G401.6 (cell line): ENCODE measurements at regions not wholly inside any gene's neighbourhood (a gene's known extent, or its start where the extent isn't known, plus 50 kb on each side); places are given as distances from the start of the nearest gene placed in this dataset.
"Not testable (repeated sequence)": the region's sequence is repeated elsewhere in the genome, so short reads cannot be mapped to it uniquely, and the experiment has no call there.

Experiments used
- FAIRE-seq: peaks from 2 replicates; lab custom pipeline; 2012; peaks lifted over from hg19 to GRCh38; lab: Jason Lieb, UNC

DNA sequence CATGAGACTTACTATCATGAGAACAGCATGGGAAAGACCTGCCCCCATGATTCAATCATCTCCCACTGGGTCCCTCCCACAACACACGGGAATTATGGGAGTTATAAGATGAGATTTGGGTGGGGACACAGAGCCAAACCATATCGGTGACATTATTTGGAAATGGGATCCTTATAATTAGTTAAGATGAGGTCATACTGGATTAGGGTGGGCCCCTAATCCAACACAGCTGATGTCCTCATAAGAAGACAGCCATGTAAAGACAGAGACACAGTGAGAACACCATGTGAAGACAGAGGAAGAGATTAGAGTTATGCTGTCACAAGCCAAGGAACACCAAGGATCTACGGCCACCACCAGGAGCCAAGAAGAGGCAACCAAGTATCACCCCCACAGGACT, 161.7 kb downstream of the SPTSSA start:
- FAIRE-seq, result no peak

DNA sequence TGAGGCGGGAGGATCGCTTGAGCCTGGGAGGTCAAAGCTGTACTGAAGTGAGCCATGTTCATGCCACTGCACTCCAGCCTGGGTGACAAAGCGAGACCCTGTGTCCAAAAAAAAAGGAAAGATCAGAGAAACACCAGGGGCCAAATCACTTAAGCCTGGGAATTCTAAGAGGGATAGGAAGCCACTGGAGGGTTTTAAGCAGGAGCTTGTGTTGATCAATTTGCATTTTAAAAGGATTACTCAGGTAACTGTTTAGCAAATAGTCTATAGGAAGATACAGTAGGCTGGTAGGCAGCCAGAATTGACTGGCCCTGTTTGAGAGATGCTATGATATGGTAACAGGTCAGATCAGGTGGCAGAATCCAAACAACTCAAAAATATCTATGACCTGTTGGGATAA, 162.7 kb downstream of the SPTSSA start:
- FAIRE-seq, result no peak

DNA sequence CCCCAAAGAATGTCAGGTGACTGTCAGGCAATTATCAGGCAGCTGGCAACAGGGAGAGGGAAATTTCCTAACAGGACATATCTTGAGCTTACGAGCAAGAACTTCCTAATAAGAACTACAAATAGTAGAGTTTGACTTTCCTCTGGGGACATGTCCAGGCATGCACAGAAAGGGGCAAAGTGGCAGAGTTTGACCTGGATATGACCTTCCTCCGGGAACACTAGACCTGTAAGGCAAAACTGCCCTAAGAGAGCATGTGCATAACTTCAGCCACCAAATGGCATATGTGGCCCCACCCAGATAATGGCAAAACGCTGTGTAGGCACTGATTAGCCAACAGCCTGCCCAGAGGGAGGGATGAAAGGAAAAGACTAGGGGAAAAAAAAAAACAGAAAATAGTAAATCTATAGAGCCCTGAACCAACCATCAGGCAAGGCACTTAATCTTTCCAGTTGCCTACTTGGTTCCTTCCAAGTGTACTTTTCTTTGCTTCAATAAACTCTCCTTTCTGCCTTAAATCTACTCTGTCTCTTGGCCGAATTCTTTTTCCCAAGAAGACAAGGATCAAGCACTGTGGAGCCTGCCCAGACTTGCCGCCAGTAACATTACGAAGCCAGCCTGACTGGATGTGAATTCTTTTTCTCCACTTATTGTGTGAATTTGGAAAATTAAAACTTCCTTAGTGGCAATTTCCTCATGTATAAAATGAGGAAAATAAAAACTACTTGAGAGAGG, 164.1 kb downstream of the SPTSSA start:
- no peak for FAIRE-seq

DNA sequence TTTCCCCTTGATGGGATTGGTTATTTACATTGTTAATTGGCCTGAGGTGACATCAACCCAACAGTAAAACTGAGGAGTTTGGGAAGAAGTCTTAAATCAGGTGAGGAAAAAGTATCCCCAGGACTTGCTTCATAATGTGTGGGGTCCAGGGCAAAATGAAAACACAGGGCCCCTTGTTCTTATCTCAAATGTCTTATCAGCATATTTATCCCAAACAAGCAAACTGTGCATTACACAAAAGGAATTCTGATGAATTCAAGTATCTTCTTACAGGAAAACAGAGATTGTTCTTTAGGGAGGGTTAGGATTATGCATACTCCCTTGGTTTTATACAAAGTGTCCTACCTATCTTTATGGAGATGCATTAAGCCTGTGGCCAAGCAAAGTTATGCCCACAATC, 178.4 kb downstream of the SPTSSA start:
- no peak for FAIRE-seq

DNA sequence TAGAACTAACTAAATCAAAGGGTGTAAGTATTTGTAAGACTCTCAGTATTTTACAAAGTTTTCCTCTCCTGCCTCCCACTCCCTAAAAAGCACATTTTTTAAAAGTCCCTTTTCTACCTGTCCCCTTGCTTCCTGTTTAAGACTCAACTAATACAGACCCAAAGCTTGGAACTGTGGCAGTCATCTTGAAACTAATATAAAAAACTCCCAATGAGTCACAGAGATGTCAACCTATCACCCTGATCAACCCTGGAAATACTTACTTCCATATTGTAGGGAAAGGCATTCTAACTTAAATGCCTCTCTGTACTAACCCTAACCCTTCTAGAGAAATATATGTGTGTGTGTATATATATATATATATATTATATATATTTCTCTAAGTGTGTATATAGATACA, 184.8 kb downstream of the SPTSSA start:
- no peak for FAIRE-seq

DNA sequence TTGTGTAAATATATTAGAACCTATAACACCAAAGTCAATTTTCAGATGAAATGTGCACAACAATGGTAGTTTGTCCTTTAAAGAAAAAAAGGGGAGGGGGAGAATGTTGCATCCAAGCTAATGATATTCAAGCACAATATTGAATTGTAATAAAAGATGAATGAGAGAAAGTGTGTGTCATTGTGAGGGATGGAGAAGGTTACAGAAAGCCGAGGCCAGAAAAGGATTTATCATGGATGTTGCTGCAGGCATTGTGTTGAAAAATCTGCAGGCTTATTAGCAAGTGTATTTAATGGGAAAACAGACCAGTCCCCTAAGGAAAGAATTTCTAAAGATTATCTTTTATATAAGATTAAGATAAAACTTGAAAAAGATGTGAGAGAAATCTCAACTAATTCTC, 186.5 kb downstream of the SPTSSA start:
- FAIRE-seq, result no peak

DNA sequence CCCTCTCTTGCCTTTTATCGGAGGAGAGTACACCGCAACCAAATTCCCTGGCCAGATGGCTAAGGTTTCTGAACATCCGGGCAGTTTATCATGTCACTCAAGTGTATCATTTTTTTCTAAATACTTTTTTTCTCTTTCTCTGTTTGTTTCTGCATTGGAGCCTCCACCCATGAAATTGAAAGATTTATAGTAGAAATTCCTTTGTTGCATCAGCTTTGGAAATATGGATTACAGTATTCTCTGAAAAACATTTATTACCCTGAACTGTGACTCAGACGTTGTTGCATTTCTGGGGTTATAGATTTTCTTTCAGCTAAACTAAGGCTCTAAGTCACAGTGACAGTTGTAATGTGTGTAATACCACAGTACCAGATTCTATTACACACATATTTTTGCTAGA, 187.0 kb downstream of the SPTSSA start:
- FAIRE-seq, result no peak

DNA sequence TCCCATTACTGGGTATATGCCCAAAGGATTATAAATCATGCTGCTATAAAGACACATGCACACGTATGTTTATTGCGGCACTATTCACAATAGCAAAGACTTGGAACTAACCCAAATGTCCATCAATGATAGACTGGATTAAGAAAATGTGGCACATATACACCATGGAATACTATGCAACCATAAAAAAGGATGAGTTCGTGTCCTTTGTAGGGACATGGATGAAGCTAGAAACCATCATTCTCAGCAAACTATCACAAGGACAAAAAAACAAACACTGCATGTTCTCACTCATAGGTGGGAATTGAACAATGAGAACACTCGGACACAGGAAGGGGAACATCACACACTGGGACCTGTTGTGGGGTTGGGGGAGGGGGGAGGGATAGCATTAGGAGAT, 188.3 kb downstream of the SPTSSA start:
- not testable (repeated sequence) for FAIRE-seq

DNA sequence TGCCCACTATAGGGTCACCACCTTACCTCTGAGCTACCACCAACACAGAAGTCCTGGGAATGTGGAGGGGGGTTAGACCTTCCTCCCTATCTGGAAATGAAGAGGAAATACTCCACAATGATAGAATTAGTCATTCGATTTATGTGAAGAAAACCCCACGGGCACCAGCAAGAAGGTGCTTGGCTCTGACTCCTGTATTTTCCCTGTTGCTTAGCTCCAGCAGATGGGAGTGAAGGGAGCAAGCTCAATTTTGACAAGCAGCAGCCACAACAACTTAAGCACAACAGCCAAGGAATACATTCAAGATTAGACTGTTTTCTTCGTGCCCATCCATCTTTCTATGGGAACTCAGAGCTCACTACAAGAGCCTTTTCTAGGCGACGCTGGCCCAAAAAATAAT, 191.7 kb downstream of the SPTSSA start:
- no peak for FAIRE-seq

DNA sequence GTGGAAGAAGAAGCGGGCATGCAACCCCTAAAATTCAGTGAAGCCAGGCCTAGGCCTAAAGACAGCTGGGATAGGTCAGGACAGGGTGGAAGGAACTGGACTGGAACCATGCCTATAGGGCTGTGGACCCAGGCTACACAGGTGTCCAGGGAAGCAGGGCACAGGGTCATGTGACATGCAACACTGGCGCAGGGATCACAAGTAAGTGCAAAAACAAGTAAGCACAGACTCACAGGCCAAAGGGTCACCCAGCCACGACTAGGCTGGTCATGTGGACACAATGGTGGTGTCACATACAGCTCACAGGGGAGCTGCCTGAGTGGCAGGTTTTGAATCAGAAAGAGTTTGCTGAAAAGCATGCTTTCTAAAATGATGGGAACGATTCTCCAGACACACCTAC, 195.7 kb downstream of the SPTSSA start:
- FAIRE-seq, result no peak

DNA sequence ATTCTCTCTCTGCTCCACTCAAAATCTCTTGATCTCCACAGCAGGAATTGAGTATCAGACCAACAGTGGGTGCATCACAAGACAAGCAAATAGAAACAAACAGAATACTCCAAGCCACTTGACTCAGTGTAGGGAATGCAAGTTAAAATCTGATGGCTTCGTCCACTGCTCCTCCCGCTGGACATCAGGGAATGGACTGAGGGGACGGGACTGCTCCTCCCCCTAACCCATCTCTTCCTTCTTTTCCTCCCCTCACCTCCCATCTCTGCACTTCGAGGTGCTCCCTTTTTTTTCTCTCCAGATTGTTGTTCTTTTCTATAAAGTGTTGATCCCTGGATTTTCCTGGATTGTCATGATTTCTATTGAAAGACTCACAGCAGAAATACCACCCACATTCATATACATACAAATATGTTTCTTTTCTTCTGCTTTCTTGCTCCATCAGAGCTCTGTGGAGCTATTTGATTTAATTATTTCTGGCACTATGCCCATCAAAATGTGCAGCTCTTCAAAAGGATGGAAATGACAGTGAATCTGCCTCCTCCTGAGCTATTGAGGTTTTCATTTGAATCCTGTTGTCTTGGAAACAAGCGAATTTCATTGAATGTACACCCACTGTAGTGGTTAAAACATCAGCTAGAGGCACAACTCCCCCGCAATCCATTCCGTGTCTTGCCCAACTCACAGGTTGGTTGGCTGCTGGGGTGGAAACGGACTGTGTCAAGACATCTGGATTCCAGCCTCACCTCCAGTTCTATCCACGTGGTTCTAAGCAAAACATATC, 199.7 kb downstream of the SPTSSA start:
- no peak for FAIRE-seq

DNA sequence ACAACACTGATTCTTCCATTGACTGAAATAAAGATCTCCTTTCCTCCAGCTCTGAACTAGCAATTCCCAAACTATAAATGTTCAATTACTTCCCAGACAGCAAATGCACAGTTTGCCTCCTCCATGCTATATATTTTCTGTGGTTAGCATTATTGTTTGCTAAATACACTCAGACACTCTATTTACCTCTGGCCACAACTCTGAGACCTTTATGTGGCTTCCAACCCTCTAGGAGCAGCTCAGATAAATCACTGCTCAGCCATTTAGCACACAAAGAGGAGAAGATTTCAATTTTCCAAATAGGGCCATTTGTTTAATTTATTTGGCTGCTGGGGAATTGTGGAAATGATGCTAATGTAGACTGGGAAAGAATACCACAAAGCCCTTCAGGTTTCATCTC, 202.0 kb downstream of the SPTSSA start:
- no peak for FAIRE-seq

DNA sequence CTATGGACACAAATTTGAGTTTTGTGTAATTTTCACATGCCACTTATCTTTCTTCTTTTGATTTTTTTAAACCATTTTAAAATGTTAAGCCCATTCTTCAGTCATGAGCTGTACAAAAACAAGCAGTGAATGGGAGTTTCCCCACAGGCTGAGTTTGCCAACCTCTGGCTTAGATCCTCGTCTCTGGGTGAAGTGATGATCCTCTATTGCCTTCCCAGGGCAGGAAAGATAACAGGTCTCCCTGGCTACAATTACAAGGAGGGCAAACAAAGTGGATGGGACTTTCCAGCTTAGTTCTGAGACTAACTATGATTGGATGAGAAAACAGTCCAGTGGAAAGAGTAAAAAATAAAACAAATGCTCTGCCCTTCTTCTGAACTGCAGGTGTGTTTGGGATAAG, 203.7 kb downstream of the SPTSSA start:
- FAIRE-seq, result no peak

DNA sequence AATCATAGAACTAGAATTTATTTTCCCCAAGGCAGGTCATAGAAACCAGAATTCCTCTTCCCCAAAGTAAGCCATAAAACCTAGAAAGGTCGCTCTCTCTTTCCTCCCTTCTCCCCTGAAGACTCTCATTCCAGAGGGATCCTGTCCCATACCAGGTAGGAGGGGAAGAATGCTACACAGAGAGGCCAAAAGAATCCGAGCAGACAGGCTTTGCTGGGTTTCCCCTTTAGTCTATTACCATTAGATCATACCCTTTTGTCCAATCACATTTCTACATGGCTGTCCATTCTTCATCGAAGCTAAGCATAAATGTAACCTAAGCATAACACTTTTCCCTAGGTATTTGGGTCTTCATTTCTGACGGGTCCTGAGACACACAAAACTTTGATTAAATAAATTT, 204.5 kb downstream of the SPTSSA start:
- FAIRE-seq, result no peak

DNA sequence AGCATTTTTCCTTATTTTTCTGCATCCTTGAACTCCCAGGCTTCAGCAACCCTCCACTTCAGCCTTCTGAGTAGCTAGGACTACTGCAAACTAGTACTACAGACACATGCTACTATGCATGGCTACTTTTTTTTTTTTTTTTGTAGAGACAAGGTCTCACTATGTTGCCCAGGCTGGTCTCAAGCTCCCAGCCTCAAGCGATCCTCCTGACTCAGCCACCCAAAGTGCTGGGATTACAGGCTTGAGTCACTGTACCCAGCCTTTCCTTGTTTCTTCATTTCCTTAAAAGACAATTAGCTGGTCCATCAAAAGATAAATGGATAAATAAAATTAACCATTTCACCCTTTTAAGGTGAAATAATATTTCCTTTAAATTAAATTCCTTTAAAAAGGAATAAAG, 205.8 kb downstream of the SPTSSA start:
- no peak for FAIRE-seq

DNA sequence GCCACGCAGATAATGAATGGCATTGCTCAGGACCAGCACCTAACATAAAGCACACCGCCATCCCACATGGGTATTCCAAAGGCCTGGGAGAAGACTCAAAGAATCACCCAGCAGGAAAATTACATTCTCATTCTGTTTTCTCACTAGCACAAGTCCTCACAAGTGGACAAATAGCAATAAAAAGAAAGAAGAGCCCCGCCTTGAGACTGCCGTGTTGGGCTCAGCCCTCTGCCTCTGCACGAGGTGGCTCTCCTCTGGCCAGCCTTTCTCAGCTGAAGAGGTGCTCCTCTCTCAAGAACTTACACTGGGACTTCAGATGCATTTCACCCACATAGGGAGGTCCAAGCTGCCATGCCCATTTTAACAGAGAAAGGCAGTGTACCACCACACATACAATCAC, 207.5 kb downstream of the SPTSSA start:
- no peak for FAIRE-seq

DNA sequence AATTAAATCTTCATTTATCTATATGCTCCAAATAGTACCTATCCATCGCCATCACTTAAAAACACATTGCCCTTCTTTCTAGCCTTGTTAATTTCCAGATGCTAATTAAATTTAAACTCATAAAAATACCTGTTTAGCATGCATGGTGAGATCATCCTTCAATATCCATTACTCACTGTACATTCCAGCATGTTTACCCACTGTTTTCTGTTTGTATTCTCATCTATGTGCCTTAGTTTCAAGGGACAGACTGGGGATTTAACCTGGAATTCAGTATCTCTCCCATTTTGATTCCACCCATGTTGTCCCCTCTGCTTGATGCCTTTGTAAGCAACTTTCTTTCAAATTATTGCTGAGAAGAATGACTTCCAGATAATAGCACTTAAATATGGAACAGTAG, 208.0 kb downstream of the SPTSSA start:
- no peak for FAIRE-seq

DNA sequence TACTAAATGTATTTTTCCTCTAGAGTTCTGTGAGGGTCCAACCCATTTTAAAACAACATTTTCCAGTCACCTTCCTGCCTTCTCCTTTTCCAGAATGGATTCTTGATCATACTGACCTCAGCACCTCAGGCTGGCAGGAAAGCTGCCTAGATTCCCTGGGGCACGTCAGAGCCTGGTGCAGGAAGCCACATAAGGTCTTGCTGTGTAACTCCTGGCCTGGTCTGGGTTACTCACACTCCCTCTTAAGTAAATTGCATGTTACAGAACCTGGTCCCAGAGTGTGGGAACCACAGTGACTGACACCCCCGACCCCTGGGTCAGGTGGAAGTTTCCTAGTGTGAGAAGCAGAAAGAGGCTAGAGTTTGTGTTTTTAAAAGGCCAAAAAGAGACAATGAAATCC, 209.8 kb downstream of the SPTSSA start:
- FAIRE-seq, result no peak

DNA sequence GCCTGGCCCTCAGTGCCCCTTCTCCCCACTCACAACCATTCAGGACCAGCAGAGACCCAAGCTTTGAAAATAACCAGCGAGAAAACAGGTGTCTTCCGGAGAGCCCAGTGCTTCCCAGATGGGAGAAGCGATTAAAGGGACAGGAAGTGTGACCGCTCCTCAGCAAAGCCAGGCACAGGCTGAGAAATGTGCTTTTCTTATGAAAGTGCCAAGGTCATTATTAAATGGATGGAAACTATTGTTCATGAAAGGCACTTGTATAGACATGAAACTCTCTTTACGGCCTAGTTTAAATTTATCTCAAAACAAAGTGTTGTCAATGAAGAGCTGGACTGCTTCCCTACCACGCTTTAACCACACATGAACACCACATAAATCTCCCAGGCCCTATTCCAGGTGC, 210.4 kb downstream of the SPTSSA start:
- no peak for FAIRE-seq

DNA sequence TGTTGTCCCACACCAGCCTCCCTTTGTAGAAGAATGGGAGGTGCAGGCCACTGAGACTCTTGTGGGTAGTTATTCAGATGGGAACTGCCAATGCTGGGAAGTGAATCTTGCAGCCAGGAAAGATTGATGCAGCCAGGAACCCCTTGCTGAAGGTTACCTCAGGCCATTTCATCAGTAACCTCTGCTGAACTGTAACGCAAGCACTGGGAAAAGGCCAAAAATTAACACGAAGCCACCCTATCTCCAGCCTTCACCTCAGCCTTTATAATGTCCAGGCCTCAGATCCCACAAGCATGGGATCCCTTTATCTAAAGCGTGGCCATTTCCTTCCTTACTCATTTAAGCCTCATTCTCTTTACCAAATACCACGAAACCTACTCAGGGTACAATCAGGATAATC, 211.1 kb downstream of the SPTSSA start:
- FAIRE-seq, result no peak

DNA sequence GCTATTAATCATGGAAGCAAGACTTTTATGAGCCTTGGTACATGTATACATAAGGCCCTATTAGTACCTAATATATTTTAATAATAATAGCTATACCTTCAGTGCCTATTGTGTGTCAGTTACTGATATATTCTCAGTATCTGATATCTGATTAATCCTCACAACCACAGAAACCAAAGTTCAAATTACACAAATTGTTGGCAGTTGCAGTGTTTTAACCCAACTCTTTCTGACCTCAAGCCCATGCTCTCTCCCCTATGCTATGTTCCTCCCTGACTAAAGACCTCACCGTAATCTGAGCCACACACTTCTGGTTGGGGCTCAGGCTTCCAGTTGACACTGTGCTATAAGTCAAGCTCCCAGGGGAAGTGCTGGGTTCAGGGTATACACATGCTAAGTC, 214.4 kb downstream of the SPTSSA start:
- FAIRE-seq, result no peak

DNA sequence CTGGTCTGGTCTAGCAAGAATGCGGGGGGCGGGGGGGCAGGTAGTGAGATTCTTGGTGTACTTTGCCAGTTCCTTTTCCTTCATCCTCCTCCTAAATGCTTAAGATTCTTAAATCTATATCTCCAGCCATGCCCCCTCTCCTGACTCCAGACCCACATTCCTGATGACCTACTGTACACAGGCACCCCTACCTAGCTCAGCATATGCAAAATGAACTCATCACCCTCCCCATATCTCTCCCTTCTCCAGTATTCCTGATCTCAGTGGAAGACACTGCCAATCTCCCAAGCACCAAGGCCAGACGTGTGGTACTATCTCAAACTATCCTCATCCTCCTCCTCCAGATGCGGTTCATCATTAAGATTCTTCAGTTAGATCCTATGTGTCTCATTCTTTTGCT, 215.8 kb downstream of the SPTSSA start:
- FAIRE-seq, result no peak

DNA sequence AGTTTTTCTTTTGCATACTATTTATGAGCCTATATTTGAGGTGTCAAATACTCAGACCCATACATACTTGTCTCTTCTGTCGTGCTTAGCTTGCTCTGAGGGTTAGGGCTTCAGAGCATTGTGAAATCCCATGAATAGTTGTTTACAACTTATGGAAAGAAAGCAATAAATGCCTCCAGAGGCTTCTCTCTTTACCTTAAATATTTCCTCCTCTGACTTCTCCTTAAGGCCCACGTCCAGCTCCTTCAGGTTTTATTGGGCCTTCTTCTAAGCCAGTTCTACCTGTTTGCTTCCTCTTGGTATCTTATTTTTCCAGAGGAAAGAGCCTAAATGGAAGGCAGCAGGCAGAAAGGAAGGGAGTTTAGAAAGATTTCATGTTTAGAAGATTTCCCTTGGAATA, 218.6 kb downstream of the SPTSSA start:
- no peak for FAIRE-seq

DNA sequence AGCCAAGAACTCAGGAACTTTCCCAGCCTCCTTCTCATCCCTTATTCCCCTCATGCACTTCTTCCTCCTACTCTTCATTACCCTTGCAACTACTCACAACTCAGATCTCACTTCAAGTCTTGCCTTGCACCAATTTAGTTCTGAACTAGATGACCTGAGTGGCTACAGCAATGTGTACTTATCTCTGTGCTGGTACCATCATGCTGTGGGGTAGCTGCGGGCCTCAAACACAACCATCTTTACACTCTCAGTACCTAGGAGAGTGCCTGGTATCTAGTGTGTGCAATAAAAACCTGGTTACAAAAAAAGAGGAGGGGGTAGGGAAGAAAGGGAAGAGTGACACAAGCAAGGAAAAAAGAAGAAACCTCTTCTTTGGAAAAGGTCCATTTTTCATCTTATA, 219.0 kb downstream of the SPTSSA start:
- FAIRE-seq, result no peak
